HG02798 (cell line): ENCODE measurements at regions not wholly inside any gene's neighbourhood (a gene's known extent, or its start where the extent isn't known, plus 50 kb on each side); places are given as distances from the start of the nearest gene placed in this dataset.

Experiments used
- ATAC-seq: cut with Tn5 transposase; IDR thresholded peaks from one replicate; pipeline ENCODE4 v1.9.1; 2021; ENCODE audit warnings: mild to moderate bottlenecking; ENCODE audit not compliant: unreplicated experiment, poor library complexity

DNA sequence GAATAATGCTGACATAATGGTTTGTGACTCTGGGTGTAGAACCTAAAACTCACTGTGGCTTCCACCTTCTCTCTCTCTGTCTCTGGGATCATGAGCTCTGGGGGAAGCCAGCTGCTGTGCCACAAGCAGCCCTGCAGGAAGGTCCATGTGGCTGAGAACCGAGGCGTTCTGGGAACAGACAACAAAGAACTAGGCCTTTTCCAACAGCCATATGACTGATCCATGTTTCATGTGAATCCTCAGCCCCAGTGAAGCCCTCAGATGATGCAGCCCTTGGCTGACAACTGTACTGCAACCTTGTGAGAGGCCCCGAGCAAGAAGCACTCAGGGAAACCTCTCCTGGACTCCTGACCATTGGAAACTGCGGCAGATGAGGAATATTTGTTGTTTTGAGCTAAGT, 56.6 kb downstream of the HLA-G start:
- ATAC-seq = no peak

DNA sequence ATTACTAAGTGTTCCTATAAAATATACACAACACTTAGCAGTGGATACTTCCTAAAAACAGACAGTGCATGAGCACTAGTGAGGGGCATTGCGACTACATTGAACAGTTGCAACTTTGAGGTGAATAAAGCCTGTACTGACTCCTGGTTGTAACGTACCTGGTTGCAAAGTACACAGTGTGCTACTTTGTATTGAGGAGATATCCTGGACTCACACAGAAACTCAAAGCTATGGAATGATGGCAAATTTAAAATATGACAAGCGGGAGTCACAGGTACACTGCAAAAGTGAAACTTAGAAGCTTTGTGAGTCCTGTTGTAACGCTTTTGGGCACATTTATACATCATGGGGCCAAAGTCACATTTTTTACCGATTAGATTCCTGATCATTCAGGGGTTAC, 55.6 kb upstream of the HLA-A start:
- ATAC-seq = no peak

DNA sequence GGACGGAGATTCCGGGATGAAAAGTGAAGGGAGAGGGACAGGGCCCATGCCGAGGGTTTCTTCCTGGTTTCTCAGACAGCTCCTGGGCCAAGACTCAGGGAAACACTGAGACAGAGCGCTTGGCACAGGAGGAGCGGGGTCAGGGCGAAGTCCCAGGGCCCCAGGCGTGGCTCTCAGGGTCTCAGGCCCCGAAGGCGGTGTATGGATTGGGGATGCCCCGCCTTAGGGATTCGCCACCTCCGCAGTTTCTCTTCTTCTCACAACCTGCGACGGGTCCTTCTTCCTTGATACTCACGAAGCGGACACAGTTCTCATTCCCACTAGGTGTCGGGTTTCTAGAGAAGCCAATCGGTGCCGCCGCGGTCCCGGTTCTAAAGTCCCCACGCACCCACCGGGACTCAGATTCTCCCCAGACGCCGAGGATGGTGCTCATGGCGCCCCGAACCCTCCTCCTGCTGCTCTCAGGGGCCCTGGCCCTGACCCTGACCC, 55.0 kb upstream of the HLA-A start:
- ATAC-seq = peak; percentile 33

DNA sequence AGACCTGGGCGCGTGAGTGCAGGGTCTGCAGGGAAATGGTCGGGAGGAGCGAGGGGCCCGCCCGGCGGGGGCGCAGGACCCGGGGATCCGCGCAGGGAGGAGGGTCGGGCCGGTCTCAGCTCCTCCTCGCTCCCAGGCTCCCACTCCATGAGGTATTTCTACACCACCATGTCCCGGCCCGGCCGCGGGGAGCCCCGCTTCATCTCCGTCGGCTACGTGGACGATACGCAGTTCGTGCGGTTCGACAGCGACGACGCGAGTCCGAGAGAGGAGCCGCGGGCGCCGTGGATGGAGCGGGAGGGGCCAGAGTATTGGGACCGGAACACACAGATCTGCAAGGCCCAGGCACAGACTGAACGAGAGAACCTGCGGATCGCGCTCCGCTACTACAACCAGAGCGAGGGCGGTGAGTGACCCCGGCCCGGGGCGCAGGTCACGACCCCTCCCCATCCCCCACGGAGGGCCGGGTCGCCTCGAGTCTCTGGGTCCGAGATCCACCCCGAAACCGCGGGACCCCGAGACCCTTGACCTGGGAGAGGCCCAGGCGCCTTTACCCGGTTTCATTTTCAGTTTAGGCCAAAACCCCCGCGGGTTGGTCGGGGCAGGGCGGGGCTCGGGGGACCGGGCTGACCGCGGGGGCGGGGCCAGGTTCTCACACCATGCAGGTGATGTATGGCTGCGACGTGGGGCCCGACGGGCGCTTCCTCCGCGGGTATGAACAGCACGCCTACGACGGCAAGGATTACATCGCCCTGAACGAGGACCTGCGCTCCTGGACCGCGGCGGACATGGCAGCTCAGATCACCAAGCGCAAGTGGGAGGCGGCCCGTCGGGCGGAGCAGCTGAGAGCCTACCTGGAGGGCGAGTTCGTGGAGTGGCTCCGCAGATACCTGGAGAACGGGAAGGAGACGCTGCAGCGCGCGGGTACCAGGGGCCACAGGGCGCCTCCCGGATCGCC, 54.2 kb upstream of the HLA-A start:
- ATAC-seq = peak; percentile 73
